GM19239 (cell line): ENCODE measurements at regions not wholly inside any gene's neighbourhood (a gene's known extent, or its start where the extent isn't known, plus 50 kb on each side); places are given as distances from the start of the nearest gene placed in this dataset.

ENCODE experiments used
- DNase-seq: peaks from one replicate; pipeline ENCODE4 v3.0.0; 2011; ENCODE audit warnings: low spot score; ENCODE audit not compliant: insufficient read length
- FAIRE-seq: peaks from 2 replicates; lab custom pipeline; 2011; peaks lifted over from hg19 to GRCh38; lab: Jason Lieb, UNC

GRCh38 chr9:103867886-103868285 lies 226.2 kb upstream of the SMC2 start:
- no peak for FAIRE-seq
- no peak for DNase-seq

GRCh38 chr9:103872811-103873210 lies 221.3 kb upstream of the SMC2 start:
- DNase-seq (no peak), FAIRE-seq (no peak)

- no peak for FAIRE-seq
- no peak for DNase-seq
These were observed 212.7 kb upstream of the SMC2 start for GRCh38 chr9:103881419-103881818.

DNA sequence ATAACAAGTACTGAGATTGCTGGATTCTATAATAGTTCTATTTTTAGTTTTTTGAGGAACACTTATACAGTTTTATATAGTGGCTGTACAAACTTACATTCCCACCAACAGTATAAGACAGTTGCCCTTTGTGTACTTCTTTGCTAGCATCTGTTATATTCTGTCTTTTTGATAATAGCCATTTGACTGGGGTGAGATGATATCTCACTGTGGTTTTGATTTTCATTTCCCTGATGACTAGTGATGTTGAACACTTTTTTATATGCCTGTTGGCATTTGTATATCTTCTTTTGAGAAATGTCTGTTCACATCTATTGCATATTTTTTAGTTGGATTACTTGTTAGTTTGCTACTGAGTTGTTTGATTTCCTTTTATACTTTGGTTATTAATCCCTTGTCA lies 204.1 kb upstream of the SMC2 start:
- DNase-seq = no peak
- no peak for FAIRE-seq

GRCh38 chr9:103894184-103894583 lies 199.9 kb upstream of the SMC2 start:
- FAIRE-seq (no peak), DNase-seq (no peak)

DNA sequence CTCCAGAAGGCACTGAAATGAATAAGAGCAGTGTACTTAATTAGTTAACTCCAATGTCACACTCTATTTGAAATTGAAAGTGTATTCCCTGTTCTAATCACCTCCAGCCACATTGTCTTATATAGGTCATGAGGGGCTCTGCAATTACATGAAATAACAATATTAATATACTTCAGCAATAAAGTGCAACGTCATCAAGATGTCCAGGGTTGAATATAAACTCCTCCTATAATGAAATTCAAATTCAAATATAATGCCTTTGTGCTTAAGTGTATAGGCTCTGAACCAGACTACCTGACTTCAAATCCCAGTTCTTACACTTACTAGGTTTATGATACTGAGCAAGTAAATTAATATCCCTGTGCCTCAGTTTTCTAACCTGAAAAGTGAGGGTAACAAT lies 195.6 kb upstream of the SMC2 start:
- no peak for DNase-seq

GRCh38 chr9:103899866-103900265 lies 194.2 kb upstream of the SMC2 start:
- DNase-seq (no peak), FAIRE-seq (no peak)

More for the DNA sequence above, 195.6 kb upstream of the SMC2 start:
- FAIRE-seq = no peak

DNA sequence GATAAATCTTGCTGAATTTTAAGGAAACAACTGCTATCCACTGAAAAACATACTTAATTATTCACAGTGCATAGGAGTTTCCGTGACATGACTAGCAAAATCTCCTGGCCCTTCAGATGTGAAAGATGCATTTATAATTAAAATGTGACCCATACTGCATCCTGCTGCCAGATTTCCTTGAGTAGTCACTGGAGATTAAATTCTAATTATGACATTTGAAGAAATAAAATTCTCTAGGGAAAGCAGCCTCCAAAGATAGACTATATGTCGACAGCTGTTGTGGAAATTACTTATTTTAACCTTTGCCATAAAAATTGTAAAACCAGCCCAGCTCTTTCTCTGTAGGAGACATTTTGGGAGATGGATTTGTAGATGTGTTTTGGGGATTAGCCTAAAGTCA lies 193.6 kb upstream of the SMC2 start:
- DNase-seq (no peak), FAIRE-seq (no peak)

GRCh38 chr9:103902263-103902662 lies 191.8 kb upstream of the SMC2 start:
- DNase-seq (no peak), FAIRE-seq (no peak)

GRCh38 chr9:103904242-103904641 lies 189.9 kb upstream of the SMC2 start:
- no peak for FAIRE-seq
- DNase-seq = no peak

DNA sequence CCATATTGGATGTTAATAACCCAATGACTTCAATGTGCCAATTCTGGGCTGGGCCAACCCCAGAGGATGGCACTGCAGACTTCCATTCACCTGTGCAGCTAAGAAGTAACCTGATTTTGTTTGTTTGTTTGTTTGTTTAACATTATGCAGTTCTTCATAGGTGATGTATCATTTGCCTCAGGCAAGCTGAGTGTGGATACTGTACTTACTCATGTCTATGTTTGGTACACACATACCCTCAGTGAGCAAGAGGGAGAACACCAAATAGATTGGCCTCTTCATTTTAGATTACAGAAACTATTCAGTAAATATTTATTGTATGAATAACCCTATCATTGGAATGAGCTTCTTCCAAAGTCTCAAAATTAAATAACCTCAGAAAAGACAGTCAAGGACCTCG lies 180.2 kb upstream of the SMC2 start:
- FAIRE-seq (no peak), DNase-seq (no peak)

DNA sequence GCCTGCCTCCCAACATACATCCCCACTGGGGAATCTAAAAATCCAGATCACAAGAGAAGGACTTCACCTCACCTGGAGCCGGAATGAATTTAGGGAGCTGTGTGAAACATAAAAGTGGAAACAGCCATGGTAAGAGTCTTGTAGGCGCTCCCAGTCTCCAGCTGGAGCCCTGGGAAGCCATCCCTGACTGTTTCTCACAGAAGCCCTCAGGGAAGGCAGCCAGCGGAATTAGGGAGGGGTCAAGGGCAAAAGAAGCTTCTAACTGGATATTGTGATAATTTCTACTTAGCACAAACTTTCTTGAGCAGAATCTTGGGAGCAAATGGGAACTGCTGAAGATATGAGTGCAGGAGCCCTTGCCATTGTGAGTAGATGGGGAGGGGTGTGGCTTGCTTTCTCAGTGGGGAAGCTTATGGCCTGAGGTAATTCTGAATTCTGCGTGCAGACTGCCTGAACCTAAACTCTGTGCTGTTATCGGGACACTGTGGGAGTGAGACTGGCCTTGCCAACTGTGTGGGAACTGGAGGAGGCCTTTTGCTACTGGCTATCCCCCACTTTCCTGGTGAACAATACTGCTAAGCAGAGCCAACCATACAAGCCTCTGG lies 174.4 kb upstream of the SMC2 start:
- FAIRE-seq = no peak
- DNase-seq = no peak

DNA sequence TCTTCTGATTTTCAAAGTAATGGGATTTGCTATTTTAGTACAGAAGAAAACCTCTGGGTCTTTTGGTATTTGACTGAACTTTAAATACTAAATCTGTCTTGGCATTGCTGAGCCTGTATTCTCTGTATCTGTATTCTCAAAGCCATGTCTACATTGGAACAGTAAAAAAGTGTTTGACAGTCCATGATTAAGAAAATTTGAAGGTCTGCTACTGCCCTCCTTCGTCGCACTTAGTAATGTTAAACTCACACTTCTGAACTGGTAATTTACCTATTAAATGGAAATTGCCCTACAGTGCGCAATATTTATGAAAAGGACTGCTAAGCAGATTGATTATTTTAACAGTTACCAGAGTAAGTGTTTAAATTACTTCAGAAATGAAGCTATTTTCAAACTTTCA lies 165.7 kb upstream of the SMC2 start:
- DNase-seq = no peak
- no peak for FAIRE-seq

DNA sequence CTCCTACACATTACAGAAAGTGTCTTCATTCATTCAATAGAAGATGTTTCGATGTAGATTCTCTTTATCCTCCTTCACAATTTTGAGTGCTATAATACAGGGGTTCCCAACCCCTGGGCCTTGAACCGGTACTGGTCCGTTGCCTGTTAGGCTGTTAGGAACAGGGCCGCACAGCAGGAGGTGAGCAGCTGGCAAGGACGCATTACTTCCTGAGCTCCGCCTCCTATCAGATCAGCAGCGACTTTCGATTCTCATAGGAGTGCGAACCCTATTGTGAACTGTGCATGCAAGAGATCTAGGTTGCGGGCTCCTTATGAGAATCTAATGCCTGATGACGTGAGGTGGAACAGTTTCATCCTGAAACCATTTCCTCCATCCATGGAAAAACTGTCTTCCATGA lies 153.0 kb upstream of the SMC2 start:
- no peak for DNase-seq
- no peak for FAIRE-seq

DNA sequence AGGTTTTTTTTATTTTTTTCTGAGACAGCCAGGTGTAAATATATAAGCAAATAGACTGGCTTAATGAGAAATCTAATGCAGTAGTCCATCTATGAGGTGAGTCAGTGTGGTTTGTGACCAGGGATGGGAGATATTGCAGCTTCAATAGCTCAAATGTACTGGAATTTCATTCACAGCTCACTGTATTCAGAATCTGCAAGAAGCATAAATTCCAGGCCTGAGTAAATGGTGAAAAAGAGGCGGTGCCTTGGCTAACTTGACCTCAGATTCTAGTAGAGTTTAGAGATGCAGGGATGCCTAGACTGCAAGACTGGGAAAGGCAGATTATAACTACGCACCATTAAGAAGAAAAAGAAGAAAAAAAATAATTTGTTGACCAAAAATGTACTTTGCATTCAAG lies 151.9 kb upstream of the SMC2 start:
- FAIRE-seq (no peak), DNase-seq (no peak)

- FAIRE-seq (no peak), DNase-seq (no peak)
These were observed 151.5 kb upstream of the SMC2 start for GRCh38 chr9:103942651-103943050.

DNA sequence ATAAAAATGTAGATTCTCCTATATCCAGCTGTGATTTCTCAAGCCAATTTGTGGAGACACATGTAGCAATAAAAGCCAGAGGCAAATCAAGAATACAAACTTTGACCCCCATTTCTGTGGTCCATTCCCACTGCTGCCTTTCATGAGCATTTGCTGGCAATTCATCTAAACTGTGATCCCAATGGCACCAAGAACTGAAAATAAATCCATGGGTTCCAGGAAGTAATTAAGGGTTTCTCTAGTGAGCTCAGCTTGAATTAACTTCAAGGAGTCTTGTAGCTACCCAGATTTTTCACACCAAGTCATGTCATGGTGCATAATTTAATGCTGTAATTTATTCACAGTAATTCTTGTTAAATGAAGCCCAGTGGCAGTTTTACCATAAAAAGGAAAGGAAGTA lies 145.0 kb upstream of the SMC2 start:
- DNase-seq = no peak
- no peak for FAIRE-seq

GRCh38 chr9:103977163-103977562 lies 116.9 kb upstream of the SMC2 start:
- DNase-seq (no peak), FAIRE-seq (no peak)

- DNase-seq (no peak), FAIRE-seq (no peak)
These were observed 115.7 kb upstream of the SMC2 start for GRCh38 chr9:103978396-103978795.

GRCh38 chr9:103981912-103982311 lies 112.2 kb upstream of the SMC2 start:
- DNase-seq (no peak), FAIRE-seq (no peak)

- FAIRE-seq (no peak), DNase-seq (no peak)
These were observed 109.0 kb upstream of the SMC2 start for GRCh38 chr9:103985077-103985476.

- FAIRE-seq (no peak), DNase-seq (no peak)
These were observed 105.3 kb upstream of the SMC2 start for GRCh38 chr9:103988821-103989220.

DNA sequence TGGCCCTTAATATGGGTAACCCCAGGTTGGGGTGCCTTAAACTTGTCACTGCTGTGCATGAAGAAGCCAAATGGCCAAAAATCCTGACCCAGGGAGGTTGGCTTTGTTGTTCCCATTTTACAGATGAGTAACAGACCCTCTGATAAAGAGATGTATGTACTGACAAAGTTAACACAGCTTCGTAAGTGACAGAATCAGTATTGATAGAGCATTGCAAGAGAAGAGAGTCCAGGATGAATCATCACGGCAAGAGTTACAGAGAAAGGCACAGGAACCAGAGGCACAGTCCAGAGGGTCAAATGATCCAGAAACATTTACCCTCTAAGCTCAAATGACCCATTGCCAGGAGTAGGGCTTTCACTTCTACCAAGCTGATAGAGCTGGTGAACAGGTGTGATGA lies 103.8 kb upstream of the SMC2 start:
- FAIRE-seq = no peak
- DNase-seq = no peak
